ENCODE measurements at regions not wholly inside any gene's neighbourhood (a gene's known extent, or its start where the extent isn't known, plus 50 kb on each side); places are given as distances from the start of the nearest gene placed in this dataset.

- H3K27me3 ChIP-seq: no peaks in the 10 kb centered on the region
- no peak overlapping the region for H3K27ac ChIP-seq
- H3K4me3 ChIP-seq: no peak overlapping the region
- no peaks in the 10 kb centered on the region for H3K4me1 ChIP-seq
- TF ChIP-seq POLR2A (IDR thresholded peaks at IDR 0.05) (no peak), CTCF (IDR thresholded peaks at IDR 0.05) (no peak)
- 35% methylated on average over 2 of the region's 2 CpGs for WGBS (ENCODE audit: insufficient coverage, low coverage, low lambda C conversion rate, missing lambda C conversion rate)
- no peak for ATAC-seq
- H3K36me3 ChIP-seq: no peaks in the 10 kb centered on the region
- no peaks in the 10 kb centered on the region for H3K9me3 ChIP-seq
- no peak for DNase-seq
- intact Hi-C loops (cut with DNase I): no loop called here
Measured at GRCh38 chr13:89610331-89610730, 1737.2 kb upstream of the MIR17HG start.

- TF ChIP-seq POLR2A (IDR thresholded peaks at IDR 0.05) (no peak), CTCF (IDR thresholded peaks at IDR 0.05) (no peak)
- Histone ChIP-seq H3K36me3 (no peaks in the 10 kb centered on the region), H3K27me3 (no peaks in the 10 kb centered on the region), H3K27ac (no peak overlapping the region), H3K4me1 (no peaks in the 10 kb centered on the region), H3K9me3 (no peaks in the 10 kb centered on the region), H3K4me3 (no peak overlapping the region)
- intact Hi-C loops (cut with DNase I): no loop called here
- DNase-seq (no peak), ATAC-seq (no peak)
- 67% methylated on average over 1 of the region's 1 CpG for WGBS (ENCODE audit: insufficient coverage, low coverage, low lambda C conversion rate, missing lambda C conversion rate)
Measured at GRCh38 chr13:89610881-89611280, 1736.6 kb upstream of the MIR17HG start.

GRCh38 chr13:89627996-89628395 is 1719.5 kb upstream of the MIR17HG start:
- no peaks in the 10 kb centered on the region for H3K27me3 ChIP-seq

GRCh38 chr13:89628567-89628966 is 1718.9 kb upstream of the MIR17HG start:
- H3K36me3 ChIP-seq: no peaks in the 10 kb centered on the region
- no peaks in the 10 kb centered on the region for H3K9me3 ChIP-seq
- DNase-seq (no peak), ATAC-seq (no peak)
- no peak overlapping the region for H3K27ac ChIP-seq
- H3K4me3 ChIP-seq: no peak overlapping the region
- 68% methylated on average over 5 of the region's 5 CpGs for WGBS (ENCODE audit: insufficient coverage, low coverage, low lambda C conversion rate, missing lambda C conversion rate)
- no peaks in the 10 kb centered on the region for H3K27me3 ChIP-seq
- H3K4me1 ChIP-seq: no peaks in the 10 kb centered on the region
- TF ChIP-seq POLR2A (IDR thresholded peaks at IDR 0.05) (no peak), CTCF (IDR thresholded peaks at IDR 0.05) (no peak)
- intact Hi-C loops (cut with DNase I): no loop called here

More at GRCh38 chr13:89627996-89628395, 1719.5 kb upstream of the MIR17HG start:
- Histone ChIP-seq H3K36me3 (no peaks in the 10 kb centered on the region), H3K4me1 (no peaks in the 10 kb centered on the region), H3K27ac (no peak overlapping the region), H3K4me3 (no peak overlapping the region), H3K9me3 (no peaks in the 10 kb centered on the region)
- no peak for DNase-seq
- ATAC-seq: no peak
- WGBS (ENCODE audit: insufficient coverage, low coverage, low lambda C conversion rate, missing lambda C conversion rate): 79% methylated on average over 2 of the region's 2 CpGs
- intact Hi-C loops (cut with DNase I): no loop called here
- TF ChIP-seq POLR2A (IDR thresholded peaks at IDR 0.05) (no peak), CTCF (IDR thresholded peaks at IDR 0.05) (no peak)

- no peak for DNase-seq
- Histone ChIP-seq H3K27ac (no peak overlapping the region), H3K4me1 (no peaks in the 10 kb centered on the region), H3K27me3 (no peaks in the 10 kb centered on the region), H3K9me3 (peaks cover 0 to 3% (median 0%) of the 10 kb centered on the region in 4 donors), H3K4me3 (no peak overlapping the region), H3K36me3 (no peaks in the 10 kb centered on the region)
- no peak for ATAC-seq
- WGBS (ENCODE audit: insufficient coverage, low coverage, low lambda C conversion rate, missing lambda C conversion rate): 70% methylated on average over 7 of the region's 7 CpGs
- intact Hi-C loops (cut with DNase I): no loop called here
- TF ChIP-seq CTCF (IDR thresholded peaks at IDR 0.05) (no peak), POLR2A (IDR thresholded peaks at IDR 0.05) (no peak)
Measured at GRCh38 chr13:89650226-89650625, 1697.3 kb upstream of the MIR17HG start.
